BJ (cell line): ENCODE measurements at regions not wholly inside any gene's neighbourhood (a gene's known extent, or its start where the extent isn't known, plus 50 kb on each side); places are given as distances from the start of the nearest gene placed in this dataset.

Experiments
- CTCF ChIA-PET: fragments of 350-600 bp; formaldehyde crosslinking; extraction: SDS; loops from one replicate; lab custom pipeline; 2021; ENCODE audit warnings: antibody characterized with exemption, inconsistent platforms; lab: Yijun Ruan, JAX
- POLR2A ChIA-PET: fragments of 300-600 bp; sonication (Branson Sonifier 250); formaldehyde crosslinking; extraction: SDS; loops from one replicate; lab custom pipeline; 2021; ENCODE audit warnings: antibody characterized with exemption; lab: Charles Lee
- DNase-seq: peaks from one replicate; pipeline ENCODE4 v3.0.0-alpha.2; 2011; ENCODE audit warnings: low read depth
- H3K27me3 ChIP-seq: 2 replicates; pipeline ENCODE4 v1.6.0; 2011; ENCODE audit warnings: low read length; ENCODE audit not compliant: control insufficient read depth, insufficient read depth
- H3K36me3 ChIP-seq: 2 replicates; pipeline ENCODE4 v1.5.1; 2011; ENCODE audit warnings: low read length; ENCODE audit not compliant: control insufficient read depth, insufficient read depth
- H3K4me3 ChIP-seq: 2 replicates; pipeline ENCODE4 v1.5.1; 2011; ENCODE audit warnings: low read depth, mild to moderate bottlenecking, control low read depth, low read length
- TF ChIP-seq, protein P1 (sequence below): IDR thresholded peaks from 2 replicates; pipeline ENCODE4 v1.5.1; 2011; ENCODE audit warnings: low read depth, mild to moderate bottlenecking, control low read depth, inconsistent platforms, low read length, moderate library complexity; ENCODE audit not compliant: insufficient read depth

GRCh38 chrX:14095702-14096101, 66.0 kb upstream of the GEMIN8 start:
- ChIA-PET CTCF (interaction anchor here (0.7 to 1.5 kb wide), 4 partner anchors 266 to 1147 kb away, joined by 3 to 5 read pairs (median 4); no protein-coding TSS in a partner anchor), POLR2A (no interaction called here)
- TF ChIP-seq, protein P1, sequence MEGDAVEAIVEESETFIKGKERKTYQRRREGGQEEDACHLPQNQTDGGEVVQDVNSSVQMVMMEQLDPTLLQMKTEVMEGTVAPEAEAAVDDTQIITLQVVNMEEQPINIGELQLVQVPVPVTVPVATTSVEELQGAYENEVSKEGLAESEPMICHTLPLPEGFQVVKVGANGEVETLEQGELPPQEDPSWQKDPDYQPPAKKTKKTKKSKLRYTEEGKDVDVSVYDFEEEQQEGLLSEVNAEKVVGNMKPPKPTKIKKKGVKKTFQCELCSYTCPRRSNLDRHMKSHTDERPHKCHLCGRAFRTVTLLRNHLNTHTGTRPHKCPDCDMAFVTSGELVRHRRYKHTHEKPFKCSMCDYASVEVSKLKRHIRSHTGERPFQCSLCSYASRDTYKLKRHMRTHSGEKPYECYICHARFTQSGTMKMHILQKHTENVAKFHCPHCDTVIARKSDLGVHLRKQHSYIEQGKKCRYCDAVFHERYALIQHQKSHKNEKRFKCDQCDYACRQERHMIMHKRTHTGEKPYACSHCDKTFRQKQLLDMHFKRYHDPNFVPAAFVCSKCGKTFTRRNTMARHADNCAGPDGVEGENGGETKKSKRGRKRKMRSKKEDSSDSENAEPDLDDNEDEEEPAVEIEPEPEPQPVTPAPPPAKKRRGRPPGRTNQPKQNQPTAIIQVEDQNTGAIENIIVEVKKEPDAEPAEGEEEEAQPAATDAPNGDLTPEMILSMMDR: peak; percentile 66
- H3K36me3 ChIP-seq: no peaks in the 10 kb centered on the region
- no peak overlapping the region for H3K4me3 ChIP-seq
- no peak for DNase-seq
- no peaks in the 10 kb centered on the region for H3K27me3 ChIP-seq

DNA sequence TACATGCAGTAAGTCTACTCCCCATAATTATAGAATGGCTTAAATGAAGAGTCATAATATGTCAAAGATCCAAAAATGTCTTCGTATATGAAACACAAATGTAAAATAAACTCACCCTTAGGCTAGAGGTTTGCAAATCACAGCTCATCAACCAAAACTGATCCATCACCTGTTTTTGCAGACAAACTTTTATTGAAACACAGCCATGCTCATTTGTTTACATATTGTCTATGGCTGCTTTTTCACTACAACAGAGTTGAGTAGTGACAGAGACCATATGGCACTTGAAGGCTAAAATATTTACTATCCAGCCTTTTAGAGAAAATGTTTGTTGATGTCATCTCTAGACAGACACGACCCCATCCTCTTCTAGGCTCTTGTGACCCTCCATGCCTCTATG, 64.5 kb upstream of the GEMIN8 start:
- Histone ChIP-seq H3K36me3 (no peaks in the 10 kb centered on the region), H3K27me3 (no peaks in the 10 kb centered on the region), H3K4me3 (no peak overlapping the region)
- TF ChIP-seq, protein P1: no peak
- ChIA-PET POLR2A (no interaction called here), CTCF (interaction anchor here (0.8 to 1.0 kb wide), 2 partner anchors 434 to 1053 kb away, joined by 3 read pairs; no protein-coding TSS in a partner anchor)
- no peak for DNase-seq

DNA sequence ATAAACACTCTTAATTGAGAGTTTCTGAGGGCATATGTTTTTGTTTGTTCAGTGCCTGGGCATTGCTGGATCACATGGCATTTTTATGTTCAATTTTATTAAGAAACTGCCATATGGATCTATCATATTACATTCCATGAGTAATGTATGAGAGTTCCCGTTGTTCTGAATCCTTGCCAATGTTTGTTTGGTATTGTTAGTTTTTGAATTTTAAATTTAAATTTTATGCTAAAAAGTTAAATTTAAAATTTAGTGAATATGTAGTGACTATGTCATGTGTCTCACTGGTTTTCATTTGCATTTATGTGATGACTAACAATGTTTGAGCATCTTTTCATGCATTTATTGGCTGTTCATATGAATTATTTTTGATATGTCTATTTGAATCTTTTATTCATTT, 54.8 kb upstream of the GEMIN8 start:
- DNase-seq: no peak
- CTCF ChIA-PET: no interaction called here
- Histone ChIP-seq H3K4me3 (no peak overlapping the region), H3K27me3 (no peaks in the 10 kb centered on the region), H3K36me3 (no peaks in the 10 kb centered on the region)
- TF ChIP-seq, protein P1: no peak
- POLR2A ChIA-PET: no interaction called here

GRCh38 chrX:14083783-14084182, 54.1 kb upstream of the GEMIN8 start:
- CTCF ChIA-PET: interaction anchor here (1.0 kb wide), 1 partner anchor 8 kb away, joined by 3 read pairs; no protein-coding TSS in a partner anchor

DNA sequence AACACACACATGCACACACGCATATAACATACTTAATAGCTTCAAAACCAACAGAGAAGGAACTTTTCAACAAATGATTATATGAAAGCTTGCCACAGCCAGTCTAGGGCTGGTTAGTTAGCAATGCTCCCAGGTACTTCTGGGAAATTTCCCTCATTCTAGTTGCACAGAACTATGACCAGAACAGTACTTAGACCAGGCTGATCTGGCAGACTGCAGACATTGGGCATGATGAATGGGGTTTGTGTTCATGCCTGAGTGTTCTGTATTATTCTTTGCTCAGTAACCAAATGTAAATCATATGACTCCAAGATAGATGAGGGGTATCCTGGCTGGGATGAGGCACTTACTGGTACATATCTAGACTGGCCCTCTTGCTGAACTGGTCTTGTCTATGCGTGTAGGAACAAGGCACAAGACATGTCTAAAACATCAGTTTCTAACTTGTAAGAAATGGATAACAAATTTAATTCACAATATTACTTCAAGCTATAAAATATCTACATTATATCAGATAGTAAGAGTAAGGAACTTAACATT, 50.3 kb upstream of the GEMIN8 start:
- TF ChIP-seq, protein P1: no peak
- H3K36me3 ChIP-seq: no peaks in the 10 kb centered on the region
- H3K4me3 ChIP-seq: no peak overlapping the region
- CTCF ChIA-PET: no interaction called here
- H3K27me3 ChIP-seq: no peaks in the 10 kb centered on the region
- no peak for DNase-seq
- POLR2A ChIA-PET: no interaction called here

More at GRCh38 chrX:14083783-14084182, 54.1 kb upstream of the GEMIN8 start:
- Histone ChIP-seq H3K27me3 (no peaks in the 10 kb centered on the region), H3K4me3 (no peak overlapping the region), H3K36me3 (no peaks in the 10 kb centered on the region)
- POLR2A ChIA-PET: no interaction called here
- TF ChIP-seq, protein P1: no peak
- DNase-seq: no peak
